Stimulated activated CD8-positive, alpha-beta memory T cell treated with anti-CD3 and anti-CD28 coated beads, Interleukin-12 subunit alpha, Interleukin-12 subunit beta, amount 100 ng/mL, for 1 hour (primary cell): ENCODE measurements at regions not wholly inside any gene's neighbourhood (a gene's known extent, or its start where the extent isn't known, plus 50 kb on each side); places are given as distances from the start of the nearest gene placed in this dataset.
"Not testable (repeated sequence)": the region's sequence is repeated elsewhere in the genome, so short reads cannot be mapped to it uniquely, and the experiment has no call there.

Experiments
- DNase-seq: peaks from one replicate; pipeline ENCODE4 v3.0.0-alpha.2; 2020; ENCODE audit warnings: low read depth

- DNase-seq: no peak
These were observed 211.7 kb downstream of the LIG4 start for GRCh38 chr13:108003626-108004025.

GRCh38 chr13:108000998-108001397 lies 214.3 kb downstream of the LIG4 start:
- no peak for DNase-seq

- no peak for DNase-seq
These were observed 215.6 kb downstream of the LIG4 start for GRCh38 chr13:107999751-108000150.

- DNase-seq: no peak
These were observed 221.2 kb downstream of the LIG4 start for GRCh38 chr13:107994137-107994536.

- no peak for DNase-seq
These were observed 221.9 kb downstream of the LIG4 start for GRCh38 chr13:107993239-107993949.

GRCh38 chr13:107992542-107992941 lies 222.8 kb downstream of the LIG4 start:
- no peak for DNase-seq

- no peak for DNase-seq
These were observed 238.2 kb downstream of the LIG4 start for GRCh38 chr13:107977071-107977574.

- DNase-seq: no peak
These were observed 238.7 kb downstream of the LIG4 start for GRCh38 chr13:107976628-107977027.

- no peak for DNase-seq
These were observed 240.9 kb downstream of the LIG4 start for GRCh38 chr13:107974409-107974808.

- DNase-seq: no peak
These were observed 245.8 kb downstream of the LIG4 start for GRCh38 chr13:107969546-107969945.

GRCh38 chr13:107968470-107968869 lies 246.9 kb downstream of the LIG4 start:
- no peak for DNase-seq

- DNase-seq: no peak
These were observed 250.9 kb downstream of the LIG4 start for GRCh38 chr13:107964395-107964794.

- no peak for DNase-seq
These were observed 253.3 kb downstream of the LIG4 start for GRCh38 chr13:107961849-107962608.

GRCh38 chr13:107960301-107960700 lies 255.0 kb downstream of the LIG4 start:
- DNase-seq: no peak

- no peak for DNase-seq
These were observed 258.4 kb downstream of the LIG4 start for GRCh38 chr13:107956889-107957288.

GRCh38 chr13:107942030-107942617 lies 273.2 kb downstream of the LIG4 start:
- no peak for DNase-seq

- no peak for DNase-seq
These were observed 273.8 kb downstream of the LIG4 start for GRCh38 chr13:107941345-107942029.

GRCh38 chr13:107937848-107938247 lies 277.5 kb downstream of the LIG4 start:
- DNase-seq: no peak

GRCh38 chr13:107931056-107931455 lies 284.3 kb downstream of the LIG4 start:
- DNase-seq: no peak

- no peak for DNase-seq
These were observed 286.6 kb downstream of the LIG4 start for GRCh38 chr13:107928762-107929161.

- DNase-seq: no peak
These were observed 287.8 kb downstream of the LIG4 start for GRCh38 chr13:107927557-107927956.

GRCh38 chr13:107926515-107926914 lies 288.8 kb downstream of the LIG4 start:
- not testable (repeated sequence) for DNase-seq
